ENCODE measurements at regions not wholly inside any gene's neighbourhood (a gene's known extent, or its start where the extent isn't known, plus 50 kb on each side); places are given as distances from the start of the nearest gene placed in this dataset.
"Not testable (repeated sequence)": the region's sequence is repeated elsewhere in the genome, so short reads cannot be mapped to it uniquely, and the experiment has no call there.

GRCh38 chr4:52207146-52207545, 156.0 kb downstream of the SPATA18 start:
- H3K27ac ChIP-seq (ENCODE audit: low read depth, low read length); H3K9ac ChIP-seq (ENCODE audit: low read length in 5 of 5); H3K9me3 ChIP-seq (ENCODE audit: control insufficient read depth in 5 of 5, low read length in 5 of 5); H3K36me3 ChIP-seq (ENCODE audit: control insufficient read depth in 5 of 5, insufficient read depth in 5 of 5, low read length in 5 of 5); H3K4me3 ChIP-seq (ENCODE audit: low read depth in 1 of 5, low read length in 5 of 5); H3K27me3 ChIP-seq (ENCODE audit: control insufficient read depth in 5 of 5, insufficient read depth in 4 of 5, low read length in 5 of 5); H3K4me1 ChIP-seq (ENCODE audit: control insufficient read depth in 5 of 5, insufficient read depth in 5 of 5, low read length in 5 of 5): not testable (repeated sequence)

- Histone ChIP-seq H3K9me3 (ENCODE audit: control insufficient read depth in 5 of 5, low read length in 5 of 5) (peaks cover 0 to 3% (median 0%) of the 10 kb centered on the region in 5 donors), H3K4me1 (ENCODE audit: control insufficient read depth in 5 of 5, insufficient read depth in 5 of 5, low read length in 5 of 5) (no peaks in the 10 kb centered on the region), H3K4me3 (ENCODE audit: low read depth in 1 of 5, low read length in 5 of 5) (no peak overlapping the region), H3K27me3 (ENCODE audit: control insufficient read depth in 5 of 5, insufficient read depth in 4 of 5, low read length in 5 of 5) (no peaks in the 10 kb centered on the region), H3K36me3 (ENCODE audit: control insufficient read depth in 5 of 5, insufficient read depth in 5 of 5, low read length in 5 of 5) (no peaks in the 10 kb centered on the region), H3K9ac (ENCODE audit: low read length in 5 of 5) (no peak overlapping the region), H3K27ac (ENCODE audit: low read depth, low read length) (no peak overlapping the region)
These were observed 161.6 kb downstream of the SPATA18 start for GRCh38 chr4:52212702-52213101.

- Histone ChIP-seq H3K9ac (ENCODE audit: low read length in 5 of 5) (no peak overlapping the region), H3K27ac (ENCODE audit: low read depth, low read length) (no peak overlapping the region), H3K4me3 (ENCODE audit: low read depth in 1 of 5, low read length in 5 of 5) (no peak overlapping the region), H3K9me3 (ENCODE audit: control insufficient read depth in 5 of 5, low read length in 5 of 5) (no peaks in the 10 kb centered on the region), H3K36me3 (ENCODE audit: control insufficient read depth in 5 of 5, insufficient read depth in 5 of 5, low read length in 5 of 5) (no peaks in the 10 kb centered on the region), H3K4me1 (ENCODE audit: control insufficient read depth in 5 of 5, insufficient read depth in 5 of 5, low read length in 5 of 5) (peaks cover 0 to 4% (median 0%) of the 10 kb centered on the region in 5 donors), H3K27me3 (ENCODE audit: control insufficient read depth in 5 of 5, insufficient read depth in 4 of 5, low read length in 5 of 5) (peaks cover 0 to 2% (median 0%) of the 10 kb centered on the region in 5 donors)
These were observed 180.4 kb downstream of the SPATA18 start for GRCh38 chr4:52231526-52231925.

DNA sequence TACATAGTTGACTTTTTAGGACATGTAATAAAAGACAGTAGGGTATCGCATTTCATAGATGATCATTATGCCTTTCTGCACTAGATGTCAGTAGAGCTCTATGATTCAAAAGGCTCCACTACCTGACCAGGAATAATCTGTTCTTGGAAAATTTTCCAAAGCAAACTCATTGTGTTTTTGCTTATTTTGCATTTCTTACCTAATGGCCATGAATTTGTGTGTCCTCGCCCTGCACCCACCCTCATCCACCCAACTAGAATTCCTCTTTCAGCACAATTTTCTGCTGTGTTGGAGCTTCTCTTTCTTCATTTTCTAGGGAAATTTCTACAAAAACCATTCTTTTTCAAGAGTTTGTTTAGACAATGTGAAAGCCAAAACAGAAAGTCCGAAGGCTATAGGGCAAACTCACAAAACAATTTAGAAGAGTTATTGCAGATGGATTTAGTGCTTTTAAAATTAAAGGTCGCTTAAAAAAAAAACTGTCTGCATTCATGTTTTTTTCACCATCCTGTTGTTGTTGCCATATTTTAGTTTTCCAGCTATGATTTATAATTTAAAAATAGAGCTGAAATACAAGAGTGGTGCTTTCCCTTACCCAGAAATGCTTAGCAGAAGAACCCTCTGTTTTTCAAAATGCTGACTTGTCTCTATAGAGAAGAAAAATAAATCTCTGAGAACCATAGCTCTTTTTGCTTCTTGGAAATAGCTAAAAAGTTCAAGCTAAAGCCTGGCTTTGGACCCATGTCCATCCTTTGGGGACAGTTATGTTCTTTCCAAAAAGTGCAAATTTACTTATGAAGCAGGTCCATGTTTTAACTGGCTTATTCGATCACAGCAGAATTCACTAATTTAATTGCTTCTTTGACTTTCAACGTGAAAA, 183.7 kb downstream of the SPATA18 start:
- Histone ChIP-seq H3K9ac (ENCODE audit: low read length in 5 of 5) (no peak overlapping the region), H3K27me3 (ENCODE audit: control insufficient read depth in 5 of 5, insufficient read depth in 4 of 5, low read length in 5 of 5) (peaks cover 0 to 2% (median 0%) of the 10 kb centered on the region in 5 donors), H3K9me3 (ENCODE audit: control insufficient read depth in 5 of 5, low read length in 5 of 5) (no peaks in the 10 kb centered on the region), H3K27ac (ENCODE audit: low read depth, low read length) (no peak overlapping the region), H3K4me1 (ENCODE audit: control insufficient read depth in 5 of 5, insufficient read depth in 5 of 5, low read length in 5 of 5) (peaks cover 0 to 4% (median 0%) of the 10 kb centered on the region in 5 donors), H3K36me3 (ENCODE audit: control insufficient read depth in 5 of 5, insufficient read depth in 5 of 5, low read length in 5 of 5) (no peaks in the 10 kb centered on the region), H3K4me3 (ENCODE audit: low read depth in 1 of 5, low read length in 5 of 5) (no peak overlapping the region)

DNA sequence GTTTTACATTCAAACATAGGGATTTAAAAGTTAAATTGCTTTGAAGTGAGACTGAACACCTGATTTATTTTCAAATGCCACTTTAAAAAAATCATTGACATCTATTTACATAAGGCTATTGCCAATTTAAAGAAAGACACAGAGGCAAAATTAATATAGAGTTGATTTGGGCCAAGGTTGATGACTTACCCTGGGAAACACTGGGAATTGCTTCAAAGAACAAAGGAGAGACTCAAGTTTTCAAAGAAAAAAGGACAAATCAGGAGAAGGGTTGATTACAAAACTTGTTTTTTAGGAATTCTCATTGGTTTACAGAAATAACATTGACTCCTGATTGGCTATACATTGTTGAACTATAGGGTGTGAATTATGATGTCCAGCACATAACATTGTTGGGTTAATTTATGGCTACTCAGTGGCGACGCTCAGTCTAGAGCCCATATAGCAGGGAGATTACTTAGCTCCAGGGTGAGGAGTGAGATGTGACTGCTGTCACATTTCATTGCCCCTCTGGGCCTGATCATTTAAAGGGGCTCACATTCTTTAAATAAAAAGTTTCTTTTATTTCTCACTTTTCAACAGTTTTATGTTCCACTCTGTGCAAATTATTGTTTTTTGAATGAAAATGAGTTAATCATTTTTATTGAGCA, 184.6 kb downstream of the SPATA18 start:
- Histone ChIP-seq H3K4me3 (ENCODE audit: low read depth in 1 of 5, low read length in 5 of 5) (no peak overlapping the region), H3K9ac (ENCODE audit: low read length in 5 of 5) (no peak overlapping the region), H3K27me3 (ENCODE audit: control insufficient read depth in 5 of 5, insufficient read depth in 4 of 5, low read length in 5 of 5) (peaks cover 0 to 2% (median 0%) of the 10 kb centered on the region in 5 donors), H3K36me3 (ENCODE audit: control insufficient read depth in 5 of 5, insufficient read depth in 5 of 5, low read length in 5 of 5) (no peaks in the 10 kb centered on the region), H3K9me3 (ENCODE audit: control insufficient read depth in 5 of 5, low read length in 5 of 5) (no peaks in the 10 kb centered on the region), H3K4me1 (ENCODE audit: control insufficient read depth in 5 of 5, insufficient read depth in 5 of 5, low read length in 5 of 5) (peaks cover 0 to 4% (median 0%) of the 10 kb centered on the region in 5 donors), H3K27ac (ENCODE audit: low read depth, low read length) (no peak overlapping the region)

DNA sequence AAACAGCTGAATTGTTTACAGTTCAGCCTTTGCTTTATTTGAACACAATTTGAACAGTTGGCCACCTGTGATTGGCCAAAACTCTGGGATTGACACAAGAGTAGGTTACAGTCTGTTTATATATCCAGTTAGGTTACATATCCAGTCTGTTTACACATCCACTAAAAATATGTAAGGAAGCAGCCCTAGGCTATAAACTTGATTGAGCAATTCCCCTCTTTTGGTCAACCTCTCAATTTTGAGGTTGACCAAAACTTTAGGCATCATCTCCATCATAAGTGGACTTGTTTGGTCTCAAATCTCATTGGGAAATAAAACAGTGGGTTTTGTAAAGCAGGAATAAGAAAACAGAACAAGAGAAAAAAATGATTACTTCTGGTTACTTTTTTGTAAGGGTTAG, 190.8 kb downstream of the SPATA18 start:
- Histone ChIP-seq H3K4me3 (ENCODE audit: low read depth in 1 of 5, low read length in 5 of 5) (no peak overlapping the region), H3K9me3 (ENCODE audit: control insufficient read depth in 5 of 5, low read length in 5 of 5) (no peaks in the 10 kb centered on the region), H3K4me1 (ENCODE audit: control insufficient read depth in 5 of 5, insufficient read depth in 5 of 5, low read length in 5 of 5) (peaks cover 4 to 12% (median 9%) of the 10 kb centered on the region in 5 donors), H3K9ac (ENCODE audit: low read length in 5 of 5) (no peak overlapping the region), H3K36me3 (ENCODE audit: control insufficient read depth in 5 of 5, insufficient read depth in 5 of 5, low read length in 5 of 5) (no peaks in the 10 kb centered on the region), H3K27ac (ENCODE audit: low read depth, low read length) (no peak overlapping the region), H3K27me3 (ENCODE audit: control insufficient read depth in 5 of 5, insufficient read depth in 4 of 5, low read length in 5 of 5) (no peaks in the 10 kb centered on the region)

DNA sequence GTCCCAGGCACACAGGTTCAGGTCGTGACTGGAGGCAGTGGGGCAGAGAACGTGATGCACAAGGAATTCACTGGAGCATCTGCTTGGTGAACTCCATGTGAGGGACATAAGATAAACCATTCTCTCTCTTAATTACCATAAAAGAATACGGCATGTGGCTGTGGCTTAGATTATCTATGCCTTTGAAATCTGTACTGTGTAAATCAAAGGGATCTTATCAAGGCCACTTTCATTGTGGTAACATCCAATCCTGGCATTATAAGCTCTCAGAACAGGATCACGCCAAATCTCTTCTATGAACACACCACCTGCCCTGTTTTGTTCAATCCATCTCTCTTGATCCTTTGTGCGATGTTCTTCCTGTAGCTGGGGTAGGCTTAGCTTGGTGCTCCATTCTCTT, 192.3 kb downstream of the SPATA18 start:
- H3K27me3 ChIP-seq (ENCODE audit: control insufficient read depth in 5 of 5, insufficient read depth in 4 of 5, low read length in 5 of 5): no peaks in the 10 kb centered on the region
- no peak overlapping the region for H3K9ac ChIP-seq (ENCODE audit: low read length in 5 of 5)
- peaks cover 4 to 13% (median 12%) of the 10 kb centered on the region in 5 donors for H3K4me1 ChIP-seq (ENCODE audit: control insufficient read depth in 5 of 5, insufficient read depth in 5 of 5, low read length in 5 of 5)
- no peaks in the 10 kb centered on the region for H3K36me3 ChIP-seq (ENCODE audit: control insufficient read depth in 5 of 5, insufficient read depth in 5 of 5, low read length in 5 of 5)
- H3K27ac ChIP-seq (ENCODE audit: low read depth, low read length): no peak overlapping the region
- H3K4me3 ChIP-seq (ENCODE audit: low read depth in 1 of 5, low read length in 5 of 5): no peak overlapping the region
- H3K9me3 ChIP-seq (ENCODE audit: control insufficient read depth in 5 of 5, low read length in 5 of 5): no peaks in the 10 kb centered on the region

DNA sequence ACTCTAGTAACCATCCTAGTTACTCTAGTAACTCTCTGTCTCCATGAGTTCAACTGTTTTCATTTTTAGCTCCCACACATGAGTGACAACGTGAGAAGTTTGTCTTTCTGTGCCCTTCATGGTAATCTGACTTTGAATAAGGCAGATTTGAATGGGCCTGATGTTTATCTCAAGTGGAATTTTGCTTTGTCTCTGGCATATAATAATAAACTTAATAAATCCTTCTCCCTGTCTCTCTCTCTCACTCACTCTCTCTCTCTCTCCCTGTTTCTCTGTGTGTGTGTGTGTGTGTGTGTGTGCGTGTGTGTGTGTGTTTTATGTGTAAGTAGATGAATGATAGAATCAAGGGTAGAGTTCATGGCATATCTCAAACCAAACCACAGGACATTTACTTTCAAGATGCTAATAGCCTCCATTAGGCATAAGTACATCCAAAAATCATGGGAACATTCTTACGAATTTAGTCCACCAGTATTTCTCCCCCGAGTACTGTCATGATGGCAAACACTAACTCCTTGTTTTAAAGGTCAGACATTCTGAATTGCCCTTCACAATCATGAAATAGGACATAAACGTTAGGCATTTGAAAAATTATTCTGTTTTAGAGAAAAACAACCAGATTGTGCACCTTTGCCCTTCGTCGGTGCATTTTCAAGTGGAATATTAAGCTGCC, 193.1 kb downstream of the SPATA18 start:
- no peaks in the 10 kb centered on the region for H3K9me3 ChIP-seq (ENCODE audit: control insufficient read depth in 5 of 5, low read length in 5 of 5)
- H3K36me3 ChIP-seq (ENCODE audit: control insufficient read depth in 5 of 5, insufficient read depth in 5 of 5, low read length in 5 of 5): no peaks in the 10 kb centered on the region
- no peak overlapping the region for H3K4me3 ChIP-seq (ENCODE audit: low read depth in 1 of 5, low read length in 5 of 5)
- no peaks in the 10 kb centered on the region for H3K27me3 ChIP-seq (ENCODE audit: control insufficient read depth in 5 of 5, insufficient read depth in 4 of 5, low read length in 5 of 5)
- peaks cover 4 to 15% (median 12%) of the 10 kb centered on the region in 5 donors for H3K4me1 ChIP-seq (ENCODE audit: control insufficient read depth in 5 of 5, insufficient read depth in 5 of 5, low read length in 5 of 5)
- no peak overlapping the region for H3K9ac ChIP-seq (ENCODE audit: low read length in 5 of 5)
- H3K27ac ChIP-seq (ENCODE audit: low read depth, low read length): no peak overlapping the region

DNA sequence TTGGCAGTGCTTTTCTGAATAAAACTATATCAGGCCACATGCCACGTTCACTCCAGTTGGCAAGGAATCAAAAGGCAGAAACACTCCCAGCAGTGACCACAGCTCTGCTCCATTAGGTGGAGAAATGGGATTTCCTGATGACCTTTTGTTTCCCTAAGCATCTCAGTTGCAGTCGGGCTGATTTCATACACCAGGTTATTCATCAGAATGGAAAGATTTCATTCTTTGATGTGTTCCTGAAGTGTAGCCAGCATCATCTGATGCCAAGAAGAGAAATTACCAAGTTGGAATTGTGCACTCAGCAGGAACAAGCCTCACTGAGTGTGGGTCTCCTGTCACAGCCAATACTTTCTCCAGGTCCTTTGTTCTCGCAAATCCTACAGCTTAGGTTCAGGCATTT, 193.7 kb downstream of the SPATA18 start:
- no peaks in the 10 kb centered on the region for H3K9me3 ChIP-seq (ENCODE audit: control insufficient read depth in 5 of 5, low read length in 5 of 5)
- H3K27me3 ChIP-seq (ENCODE audit: control insufficient read depth in 5 of 5, insufficient read depth in 4 of 5, low read length in 5 of 5): no peaks in the 10 kb centered on the region
- no peak overlapping the region for H3K9ac ChIP-seq (ENCODE audit: low read length in 5 of 5)
- no peaks in the 10 kb centered on the region for H3K36me3 ChIP-seq (ENCODE audit: control insufficient read depth in 5 of 5, insufficient read depth in 5 of 5, low read length in 5 of 5)
- peaks cover 4 to 19% (median 15%) of the 10 kb centered on the region in 5 donors for H3K4me1 ChIP-seq (ENCODE audit: control insufficient read depth in 5 of 5, insufficient read depth in 5 of 5, low read length in 5 of 5)
- no peak overlapping the region for H3K4me3 ChIP-seq (ENCODE audit: low read depth in 1 of 5, low read length in 5 of 5)
- H3K27ac ChIP-seq (ENCODE audit: low read depth, low read length): no peak overlapping the region

- H3K9ac ChIP-seq (ENCODE audit: low read length in 5 of 5): no peak overlapping the region
- H3K36me3 ChIP-seq (ENCODE audit: control insufficient read depth in 5 of 5, insufficient read depth in 5 of 5, low read length in 5 of 5): no peaks in the 10 kb centered on the region
- no peak overlapping the region for H3K4me3 ChIP-seq (ENCODE audit: low read depth in 1 of 5, low read length in 5 of 5)
- no peaks in the 10 kb centered on the region for H3K27me3 ChIP-seq (ENCODE audit: control insufficient read depth in 5 of 5, insufficient read depth in 4 of 5, low read length in 5 of 5)
- no peak overlapping the region for H3K27ac ChIP-seq (ENCODE audit: low read depth, low read length)
- peaks cover 0 to 2% (median under 1%) of the 10 kb centered on the region in 5 donors for H3K9me3 ChIP-seq (ENCODE audit: control insufficient read depth in 5 of 5, low read length in 5 of 5)
- H3K4me1 ChIP-seq (ENCODE audit: control insufficient read depth in 5 of 5, insufficient read depth in 5 of 5, low read length in 5 of 5): peaks cover 4 to 27% (median 24%) of the 10 kb centered on the region in 5 donors
These were observed 195.7 kb downstream of the SPATA18 start for GRCh38 chr4:52246827-52247226.

All from subcutaneous abdominal adipose tissue (tissue), 5 donors.